Activated effector memory CD4-positive, alpha-beta T cell treated with Interleukin-2 at 50 U/mL for 16 hours (primary cell): ENCODE measurements at regions not wholly inside any gene's neighbourhood (a gene's known extent, or its start where the extent isn't known, plus 50 kb on each side); places are given as distances from the start of the nearest gene placed in this dataset.

Experiments
- DNase-seq: peaks from one replicate; pipeline ENCODE4 v3.0.0-alpha.2; 2020

DNA sequence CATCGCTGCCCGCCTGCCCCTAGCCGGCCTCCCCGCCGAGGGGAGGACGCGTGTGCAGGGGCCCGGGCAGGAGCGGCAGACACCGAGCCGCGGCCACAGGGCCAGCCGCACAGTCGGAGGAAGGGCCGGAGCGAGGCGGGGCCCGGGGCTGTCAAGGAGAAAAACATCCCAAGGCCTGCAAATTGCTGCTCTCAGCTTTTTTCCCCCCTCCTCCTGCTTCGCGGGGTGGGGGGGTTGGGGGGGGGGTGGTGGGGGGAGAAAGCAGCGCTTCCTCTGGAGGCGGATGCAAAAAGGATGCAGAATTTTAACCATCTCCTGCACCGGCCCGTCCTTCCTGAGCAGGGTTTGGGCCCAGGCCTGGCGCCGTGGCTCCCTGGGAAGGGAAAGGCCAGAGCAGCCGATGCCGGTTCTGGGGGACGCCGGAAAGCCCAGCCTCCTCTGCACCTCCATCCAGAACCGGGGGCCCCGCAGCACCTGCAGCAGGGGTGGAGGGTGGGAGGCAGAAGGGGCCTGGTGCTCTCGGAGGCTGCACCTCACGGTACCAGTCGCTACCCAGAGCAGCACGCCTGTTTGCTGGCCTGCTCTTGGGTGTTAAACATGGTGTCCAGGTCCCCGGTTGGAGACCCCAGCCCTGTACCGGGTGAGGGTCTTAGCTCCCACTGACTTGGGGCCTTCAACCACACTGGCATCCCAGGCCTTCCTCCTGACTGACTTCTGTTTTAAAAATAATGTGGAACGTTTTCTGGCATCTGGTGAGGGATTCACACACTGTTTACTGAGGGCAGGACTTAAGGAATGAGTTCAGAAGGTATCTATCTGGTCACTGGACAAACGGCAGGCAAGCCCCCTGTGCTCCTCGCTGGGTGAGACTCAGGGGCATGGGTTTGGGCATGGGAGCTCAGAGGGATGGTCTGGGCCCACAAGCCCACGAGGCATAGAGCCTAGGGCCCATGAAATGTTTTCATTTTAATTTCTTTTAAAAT is 77.4 kb upstream of the WNT7B start:
- peak; percentile 54 for DNase-seq

DNA sequence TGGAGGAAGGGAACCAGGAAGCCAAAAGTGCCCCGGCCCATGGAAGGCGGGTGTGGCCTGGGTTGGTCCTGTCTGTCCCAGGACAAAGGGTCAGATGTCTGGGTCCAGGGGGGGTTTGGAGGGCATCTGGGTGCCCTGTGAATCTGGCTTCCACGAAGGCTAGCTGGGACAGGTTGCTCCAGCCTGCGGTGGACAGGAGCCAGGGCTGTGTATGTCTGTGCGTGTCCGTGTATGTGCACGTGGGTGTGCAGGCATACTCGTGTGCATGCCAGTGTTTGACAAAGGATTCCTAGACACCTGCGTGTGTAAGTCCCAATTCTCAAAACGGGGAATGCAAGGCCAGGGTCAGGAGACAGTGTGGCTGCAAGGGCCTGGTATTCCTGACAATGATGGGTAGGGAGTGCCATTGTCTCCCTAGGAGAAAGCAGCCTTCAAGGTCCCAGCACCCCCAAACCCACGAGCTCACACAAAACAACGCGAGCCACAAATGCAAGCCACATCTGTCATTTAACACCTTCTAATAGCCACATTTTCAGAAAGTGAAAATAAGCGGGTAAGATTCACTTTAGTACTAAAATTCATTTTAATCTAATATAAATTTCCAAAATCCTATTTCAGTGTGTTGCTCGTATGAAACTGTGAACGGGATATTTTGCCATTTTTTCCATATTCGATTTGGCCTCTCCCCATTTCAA is 78.4 kb upstream of the WNT7B start:
- DNase-seq, result no peak

DNA sequence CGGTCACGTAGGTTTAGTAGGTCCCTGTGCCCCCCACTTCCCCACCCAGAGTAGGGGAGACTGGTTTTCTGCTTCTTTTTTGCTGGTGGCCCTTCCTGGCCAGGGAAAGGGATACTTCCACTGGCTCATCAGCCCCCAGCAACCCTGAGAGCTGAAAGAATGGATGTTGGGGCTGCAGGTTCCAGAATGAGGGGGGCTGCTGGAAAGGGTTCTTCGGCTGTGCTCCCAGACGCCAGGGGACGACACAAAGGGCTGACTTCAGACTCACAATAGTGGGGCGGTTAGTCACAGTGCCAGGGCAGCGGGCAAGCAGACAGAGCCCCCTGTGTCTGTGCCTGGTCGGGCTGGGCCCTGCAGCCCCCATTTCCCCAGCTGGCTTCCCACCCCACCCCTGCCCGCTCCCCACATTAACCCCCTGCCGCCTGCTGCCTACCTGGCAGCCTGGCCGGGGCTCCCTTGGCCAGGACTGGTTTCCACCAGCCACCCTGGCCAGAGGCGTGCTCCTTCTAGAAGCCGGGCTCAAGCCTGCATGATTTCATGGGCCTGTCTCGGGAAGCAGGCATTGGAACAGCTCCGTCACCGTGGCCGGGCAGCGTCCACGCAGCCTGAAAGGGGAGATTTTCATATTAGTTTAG is 79.1 kb upstream of the WNT7B start:
- no peak for DNase-seq

DNA sequence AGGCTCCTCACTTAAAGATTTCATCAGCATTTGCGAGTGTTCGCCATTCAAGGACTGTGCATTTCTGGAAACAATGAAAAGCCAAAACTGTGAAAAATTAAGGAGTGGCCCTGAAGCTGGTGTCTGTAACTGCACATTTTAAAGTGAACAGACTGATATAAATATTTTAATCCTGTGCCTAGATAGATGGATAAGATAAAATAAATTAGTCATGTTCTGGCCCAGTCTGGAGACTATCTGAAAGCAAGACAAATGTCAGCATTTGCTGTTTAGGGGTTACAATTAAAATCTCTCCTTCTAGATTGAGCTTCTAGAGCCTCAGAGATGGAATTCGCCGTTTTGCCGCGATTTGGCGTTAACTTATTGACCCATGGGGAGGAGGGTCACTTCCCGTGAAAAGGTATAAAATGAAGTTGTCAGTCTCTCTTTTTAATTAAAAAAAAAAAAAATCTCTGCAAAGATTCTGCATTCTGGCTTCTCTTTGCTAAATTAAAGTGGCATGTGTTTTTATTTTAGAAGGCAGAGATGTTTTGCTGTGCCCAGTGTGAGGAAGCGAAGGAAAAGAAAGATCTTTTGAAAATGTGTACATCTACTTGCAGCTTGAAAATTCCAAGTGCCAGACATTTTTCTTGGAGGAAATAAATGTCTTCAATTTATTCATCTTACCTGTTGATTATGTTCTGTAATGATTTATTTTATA is 79.7 kb upstream of the WNT7B start:
- no peak for DNase-seq

DNA sequence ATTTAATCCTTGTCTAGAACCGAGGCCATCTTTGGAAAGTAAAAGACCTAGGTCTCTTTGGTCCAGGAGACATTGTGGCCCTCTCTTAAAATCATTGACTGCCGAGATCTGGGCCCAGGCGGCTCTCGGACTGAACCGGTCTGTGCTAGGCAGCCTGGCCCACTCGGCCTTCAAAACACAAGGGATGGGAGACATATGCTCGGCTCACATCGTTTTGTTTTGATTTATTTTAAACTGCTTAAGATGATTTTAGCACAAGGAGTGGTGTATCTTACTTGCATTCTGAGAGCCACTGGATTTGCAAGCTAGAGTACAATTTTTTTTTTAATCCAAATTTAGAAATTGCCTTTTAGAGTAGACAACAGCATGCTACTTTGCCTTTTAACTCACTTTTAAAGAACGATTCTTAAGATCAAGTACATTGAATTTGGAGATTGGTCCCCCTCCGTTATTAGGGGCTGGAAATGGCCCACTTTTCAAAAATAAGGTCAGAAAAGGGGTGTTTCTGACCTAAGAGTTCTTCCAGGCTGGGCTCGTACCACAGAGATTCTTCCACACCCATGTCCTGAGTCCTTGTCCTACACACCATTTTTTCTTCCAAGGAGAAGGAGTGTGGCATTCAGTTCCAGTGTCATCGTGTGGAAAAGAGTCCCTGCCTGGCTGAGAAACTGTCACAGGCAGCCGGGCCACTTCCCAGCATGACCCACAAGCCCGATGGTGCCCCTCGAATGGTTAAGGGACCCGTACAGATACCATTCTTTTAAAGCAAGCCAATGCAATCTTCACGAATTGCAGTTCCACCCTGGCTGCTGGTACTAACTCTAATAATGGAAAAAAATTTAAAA is 80.5 kb upstream of the WNT7B start:
- DNase-seq, result no peak

DNA sequence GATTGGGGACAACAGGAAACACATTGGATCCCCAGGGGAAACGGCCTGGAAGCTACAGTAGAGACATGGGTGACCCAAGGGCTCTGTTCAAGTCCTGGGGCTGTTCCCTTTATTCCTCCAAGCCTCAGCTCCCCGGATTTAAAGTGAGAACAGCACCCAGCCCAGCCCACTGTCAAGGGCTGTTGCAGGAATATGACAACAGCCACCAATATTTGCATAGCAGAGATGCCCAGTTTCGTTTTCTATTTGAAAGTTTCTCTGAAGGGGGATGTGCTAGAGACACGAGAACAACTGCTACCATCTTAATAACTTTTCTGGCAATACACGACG is 81.1 kb upstream of the WNT7B start:
- DNase-seq, result no peak

DNA sequence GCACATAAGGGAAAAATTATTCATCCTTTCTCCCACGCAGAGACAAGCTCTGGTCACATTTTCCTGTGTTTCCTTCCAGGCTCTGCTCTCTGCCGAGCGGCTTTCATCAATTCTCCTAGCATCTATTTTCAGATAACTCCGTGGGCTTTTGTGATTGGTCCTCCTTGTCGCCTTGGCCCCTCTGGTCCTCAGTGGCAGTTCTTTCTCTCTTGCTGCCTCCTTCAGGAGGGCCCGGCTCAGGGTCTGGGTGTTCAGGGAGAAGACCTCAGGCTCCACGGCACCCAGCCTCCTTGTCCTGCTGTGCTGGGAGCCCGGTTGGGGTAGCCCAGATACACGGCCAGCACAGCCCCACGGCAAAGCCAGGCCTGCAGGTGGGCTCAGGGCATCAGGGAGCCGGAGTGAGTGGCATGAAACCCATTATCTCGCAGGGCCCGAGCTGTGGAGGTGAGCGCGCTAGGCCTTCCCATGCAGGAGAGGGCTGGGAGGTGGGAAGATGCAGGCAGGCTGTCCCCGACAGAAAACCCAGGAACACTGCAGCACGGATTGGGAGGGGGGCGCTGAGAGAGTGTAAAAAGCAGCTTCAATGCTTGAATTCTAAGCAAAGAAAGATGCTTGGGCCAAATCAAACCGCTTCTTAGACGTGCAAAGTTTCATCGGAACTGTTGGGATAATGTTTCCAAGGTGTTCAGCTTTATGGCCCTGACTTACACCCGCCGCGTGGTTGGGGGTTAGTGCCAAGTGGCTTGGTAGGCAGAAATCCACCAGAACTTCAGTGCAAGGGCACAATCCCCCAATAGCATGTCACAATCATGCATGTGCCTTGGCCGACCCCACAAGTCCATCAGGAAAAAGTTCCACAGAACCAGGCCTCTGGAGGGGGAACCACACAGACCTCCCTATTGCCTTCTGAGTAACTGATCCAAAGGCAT is 81.9 kb upstream of the WNT7B start:
- no peak for DNase-seq

DNA sequence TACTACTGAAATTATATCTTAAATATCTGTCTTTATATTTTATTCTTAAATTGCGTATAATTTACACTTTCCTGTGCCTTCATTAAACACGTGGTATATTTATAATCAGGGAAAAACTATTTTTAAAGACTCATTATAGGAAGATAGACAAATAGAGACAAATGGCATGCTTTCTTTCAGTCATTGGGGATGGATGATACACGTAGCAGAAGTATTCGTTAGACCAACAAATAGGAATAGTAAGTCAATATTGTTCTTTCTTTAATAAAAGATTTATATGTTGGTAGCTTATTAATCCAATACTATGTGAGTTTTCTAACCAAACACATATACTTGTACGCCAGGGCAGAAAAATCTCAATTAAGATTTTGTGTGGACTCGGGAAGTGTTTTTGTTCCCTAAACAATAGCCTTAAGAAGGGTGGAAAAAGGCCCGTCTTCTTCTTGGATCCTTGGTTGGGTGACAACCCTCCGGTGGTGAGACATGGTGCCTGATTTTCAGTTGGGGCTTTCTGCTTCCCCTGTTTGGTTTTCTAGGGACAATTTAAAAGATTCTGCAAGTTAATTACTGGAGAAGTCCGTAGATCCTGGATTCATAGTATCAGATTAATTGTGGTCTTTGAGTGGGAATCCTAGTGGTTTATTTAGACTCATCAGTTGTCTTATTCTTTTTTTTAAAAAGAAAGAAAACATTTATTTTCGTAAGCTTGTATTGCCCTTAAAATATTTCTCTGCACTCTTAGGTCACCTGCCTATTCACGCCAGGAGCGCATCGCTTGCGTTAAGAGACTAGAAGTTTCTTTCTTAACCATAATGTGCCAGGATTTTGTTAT is 83.5 kb upstream of the WNT7B start:
- no peak for DNase-seq

DNA sequence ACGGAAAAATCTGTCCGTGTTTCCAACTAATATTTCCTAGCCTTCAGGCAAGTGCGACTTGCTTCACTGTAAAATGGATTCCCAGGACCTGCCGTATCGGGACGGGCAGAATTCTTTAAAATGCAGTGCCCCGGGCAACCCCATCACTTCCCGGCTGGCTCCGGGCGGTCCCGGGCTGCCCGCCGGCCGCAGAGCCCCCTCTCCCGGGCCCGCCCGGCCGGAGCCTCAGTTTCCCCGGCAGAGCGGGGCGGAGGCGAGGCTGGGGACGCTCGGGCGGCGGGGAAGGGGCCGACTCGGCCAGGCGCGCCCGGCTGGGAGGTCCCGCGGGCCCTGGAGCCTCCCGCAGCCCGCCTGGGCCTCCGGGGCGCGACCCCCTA is 84.2 kb upstream of the WNT7B start:
- DNase-seq, result no peak

DNA sequence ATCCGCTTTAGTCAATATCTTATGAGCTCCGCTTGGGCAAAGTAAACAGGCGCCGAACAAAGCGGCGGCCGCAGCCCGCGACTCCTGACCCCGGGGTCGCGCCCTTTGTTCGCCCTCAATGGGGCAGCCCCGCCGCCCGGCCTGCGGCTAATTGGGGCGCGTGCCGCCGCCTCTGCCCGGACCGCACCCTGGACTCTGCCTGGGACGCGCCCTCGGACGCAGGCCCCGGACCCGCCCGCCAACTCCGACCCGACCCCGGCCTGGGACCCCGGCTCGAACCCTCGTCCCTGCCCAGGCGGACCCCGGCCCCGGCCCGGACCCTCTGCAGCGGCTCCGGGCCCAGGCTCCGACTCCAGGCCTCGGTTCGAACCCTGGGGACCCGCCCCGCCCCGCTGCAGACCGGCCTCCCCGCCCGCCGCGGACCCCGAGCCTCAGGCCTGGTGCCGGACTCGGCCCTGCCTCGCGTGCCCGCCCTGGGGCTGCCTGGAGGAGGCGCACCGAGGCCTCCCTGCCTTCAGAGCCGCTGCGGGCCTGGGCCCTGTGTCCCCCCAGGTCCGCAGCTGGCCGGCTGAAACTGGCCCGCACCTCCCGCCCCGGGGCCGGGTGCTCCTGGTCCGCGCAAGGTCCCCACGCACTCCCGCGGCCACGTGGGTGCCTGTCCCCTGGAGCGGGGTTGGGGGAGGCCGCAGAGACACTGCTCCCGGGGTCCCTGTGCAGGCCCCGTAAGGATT is 84.7 kb upstream of the WNT7B start:
- no peak for DNase-seq

DNA sequence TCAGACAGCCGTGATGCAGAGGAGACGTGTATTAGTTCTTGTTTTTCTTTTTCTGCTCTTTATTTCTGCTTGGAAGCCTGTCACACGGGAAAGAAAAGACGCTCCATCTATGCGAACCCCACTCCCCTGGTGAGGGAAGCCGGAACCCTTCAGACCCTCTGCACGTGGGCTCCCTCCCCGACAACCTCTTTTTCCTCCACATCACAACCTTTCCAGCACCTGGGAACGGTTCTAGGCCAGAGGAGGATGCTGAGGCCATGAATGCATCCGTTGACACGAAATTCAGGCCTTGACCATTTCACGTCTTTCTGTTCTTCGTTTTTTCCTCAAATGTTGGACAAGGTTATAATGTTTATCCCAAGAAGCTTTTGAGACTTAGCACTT is 85.3 kb upstream of the WNT7B start:
- DNase-seq, result no peak

DNA sequence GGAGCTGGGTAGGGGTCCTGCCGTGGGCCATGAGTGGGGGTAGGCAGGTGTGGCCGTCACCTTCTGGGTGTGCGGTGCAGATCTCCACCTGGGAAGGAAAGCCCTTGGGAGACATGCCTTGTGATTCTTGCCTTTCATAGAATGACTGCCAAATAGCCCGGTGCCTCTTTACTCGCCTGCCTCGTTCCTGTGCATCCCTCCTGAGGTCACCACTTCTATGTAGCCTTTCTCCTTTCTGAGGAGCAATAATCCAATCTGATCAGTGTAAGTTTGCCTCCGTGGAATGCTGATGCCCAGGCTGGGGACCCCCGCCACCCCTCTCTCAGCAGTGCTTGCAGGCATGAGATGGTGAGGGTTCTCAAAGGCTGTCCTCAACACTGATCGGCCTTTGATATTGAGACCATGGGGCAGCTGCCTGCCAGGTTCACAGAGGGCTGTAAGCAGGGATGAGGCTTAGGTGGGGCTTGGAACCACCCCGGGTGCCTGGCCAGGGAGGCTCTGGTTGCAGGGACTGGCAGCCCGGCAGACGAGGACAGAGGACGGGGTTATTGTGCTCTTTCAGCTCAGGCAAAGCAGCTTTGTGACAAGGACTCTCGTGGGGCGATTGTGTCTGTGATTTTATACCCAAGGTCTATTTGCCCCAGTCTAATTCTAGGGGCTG is 86.1 kb upstream of the WNT7B start:
- no peak for DNase-seq

DNA sequence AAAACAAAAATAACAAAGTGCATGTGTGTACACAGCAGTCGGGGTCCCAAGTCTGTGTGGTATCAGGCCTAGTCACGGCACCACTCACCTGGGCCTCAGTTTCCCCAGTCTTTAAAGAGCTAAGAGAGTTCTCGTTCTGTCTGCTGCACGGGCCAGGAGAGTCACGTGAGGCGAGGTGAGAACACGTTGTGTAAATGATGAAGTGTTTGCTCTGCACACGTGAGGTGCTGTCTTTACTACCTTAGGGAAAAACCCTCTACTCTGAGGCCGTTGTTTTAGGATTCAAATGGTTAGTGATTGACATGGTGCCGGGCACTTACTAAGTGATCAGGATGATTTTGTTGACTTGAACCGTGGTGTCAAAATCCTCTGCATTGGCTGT is 86.5 kb upstream of the PPARA start:
- DNase-seq, result no peak

DNA sequence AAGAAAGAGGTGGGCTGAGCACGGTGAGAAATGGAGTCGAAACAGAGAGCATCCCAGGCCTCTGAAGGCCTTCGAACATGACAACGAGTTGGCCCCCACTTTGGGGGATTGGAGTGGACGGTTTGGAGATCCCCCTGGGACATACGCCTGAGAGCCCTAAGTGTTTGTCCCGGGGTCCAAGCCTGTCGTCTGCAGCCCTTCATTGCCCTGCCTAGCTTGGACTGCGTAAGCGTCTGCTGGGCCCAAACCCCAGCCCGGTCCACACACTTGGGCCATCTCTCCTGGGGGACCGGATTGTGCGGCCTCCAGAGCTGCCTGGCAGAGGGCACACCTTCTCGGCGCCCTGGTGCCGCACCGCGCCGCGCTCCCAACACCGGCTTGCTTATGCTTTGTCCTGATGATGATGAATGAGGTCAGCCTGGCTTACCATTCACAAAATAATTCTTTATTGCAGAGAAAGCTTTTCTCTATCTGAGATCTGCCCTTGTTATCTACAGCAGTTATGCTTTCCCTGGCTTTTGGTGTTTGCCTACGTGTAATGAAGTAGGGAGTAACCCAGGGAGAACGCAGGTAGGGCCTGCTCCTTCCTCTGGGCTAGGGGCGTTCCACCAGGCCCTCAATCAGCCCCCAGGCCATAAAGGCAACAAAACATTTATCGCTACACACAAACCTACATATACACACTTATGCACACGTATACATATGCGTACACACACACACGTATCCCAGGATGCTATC is 85.9 kb upstream of the PPARA start:
- no peak for DNase-seq

DNA sequence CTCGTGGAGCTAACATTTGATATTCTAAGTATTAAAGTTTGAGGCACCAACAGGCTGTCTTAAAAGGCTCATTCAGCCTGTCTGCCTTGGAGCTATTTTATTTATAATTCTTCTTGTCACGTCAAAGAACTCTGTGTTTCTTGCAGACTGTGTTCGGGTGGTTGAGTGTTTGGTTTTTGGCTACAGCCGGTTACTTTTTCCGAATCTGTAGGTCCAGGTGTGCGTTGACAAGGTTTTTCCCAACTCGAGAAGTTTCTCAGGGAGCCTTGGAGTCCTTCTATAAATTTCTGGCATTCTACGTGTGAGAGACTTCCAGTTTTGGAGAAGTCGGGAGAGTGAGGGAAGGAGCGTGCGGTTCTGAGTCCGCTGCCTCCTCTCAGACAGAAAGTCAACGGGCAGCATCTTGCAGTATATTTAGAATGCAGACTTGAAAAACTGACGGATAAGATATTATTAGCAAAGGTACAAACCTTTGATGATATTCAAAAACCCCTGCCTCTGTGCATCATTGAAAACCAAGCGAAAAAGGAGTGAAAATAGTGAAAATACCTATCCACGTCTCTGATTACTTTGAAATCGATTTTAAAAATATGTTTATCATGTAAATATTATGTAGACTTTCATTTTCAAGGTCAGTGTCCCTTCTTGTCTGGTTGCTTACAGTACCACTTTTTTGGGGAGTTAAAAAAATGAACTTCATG is 85.2 kb upstream of the PPARA start:
- DNase-seq, result no peak

DNA sequence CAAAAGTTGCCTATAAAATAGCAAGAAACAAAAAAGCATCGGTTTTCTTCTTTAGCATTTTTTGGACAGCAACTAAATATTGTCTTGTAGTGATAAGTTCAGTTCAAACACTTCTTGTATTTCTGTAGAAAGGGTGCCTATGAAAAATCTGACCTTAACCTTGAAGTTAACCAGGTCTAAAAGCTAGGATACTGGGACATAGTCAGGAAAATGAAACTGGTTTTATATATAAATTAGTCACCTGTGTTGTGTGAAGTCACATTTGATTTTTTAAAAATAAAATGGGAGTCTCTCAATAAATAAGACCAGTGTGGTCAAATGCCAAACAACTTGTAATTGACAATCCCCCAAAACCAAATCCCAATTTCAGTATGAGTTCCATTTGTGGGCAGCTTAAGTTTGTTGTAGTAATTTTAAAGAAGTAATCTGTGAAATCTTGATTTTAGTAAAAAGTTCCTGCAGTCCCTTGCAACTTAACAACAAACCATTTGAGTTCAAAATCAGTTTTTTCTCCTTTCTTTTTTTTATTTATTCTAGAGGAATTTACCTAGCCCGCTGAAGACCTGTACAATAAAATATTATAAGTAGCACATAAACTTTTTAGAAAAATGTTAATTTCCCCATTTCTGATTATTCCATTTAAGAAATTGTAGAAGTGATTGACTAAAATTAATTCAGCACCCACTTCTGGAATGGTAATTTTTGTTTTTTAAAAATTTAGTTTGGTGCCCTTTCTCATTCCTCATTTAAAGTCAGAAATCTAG is 84.5 kb upstream of the PPARA start:
- DNase-seq, result no peak

DNA sequence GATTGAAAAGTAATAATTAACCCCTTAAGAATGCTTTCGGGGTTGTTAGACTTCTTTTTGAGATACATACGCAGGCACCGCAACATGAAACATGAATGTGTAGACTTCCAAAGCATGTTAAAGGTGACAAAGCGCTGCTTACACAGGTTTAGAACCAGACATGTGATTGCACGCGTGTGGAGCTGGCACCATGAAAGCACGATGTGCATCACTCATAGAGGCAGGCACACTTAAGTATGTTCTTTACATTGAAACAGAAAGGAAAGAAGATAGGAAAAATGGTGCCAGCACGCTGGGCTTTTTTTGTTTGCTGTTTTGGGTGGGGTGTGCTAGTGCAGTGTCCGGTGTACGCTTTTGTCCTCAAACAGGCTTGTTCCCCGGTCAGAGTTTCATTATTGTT is 83.6 kb upstream of the PPARA start:
- no peak for DNase-seq
